HCT116 (cell line): ENCODE measurements at regions not wholly inside any gene's neighbourhood (a gene's known extent, or its start where the extent isn't known, plus 50 kb on each side); places are given as distances from the start of the nearest gene placed in this dataset.

Source experiments
- EZH2 ChIP-seq: fragments of 200-600 bp; sonication (generic); IDR thresholded peaks from 2 replicates; pipeline ENCODE4 v1.6.1; 2017; ENCODE audit warnings: antibody characterized with exemption, mixed run types
- EZH2phosphoT487 ChIP-seq: fragments of 200-600 bp; IDR thresholded peaks from 2 replicates; pipeline ENCODE4 v1.6.1; 2018; ENCODE audit warnings: antibody characterized with exemption, borderline replicate concordance
- POLR2A ChIP-seq: IDR thresholded peaks from 2 replicates; pipeline ENCODE4 v1.7.0; 2011; ENCODE audit warnings: borderline replicate concordance; ENCODE audit not compliant: insufficient read depth, insufficient read length; ENCODE audit errors: extremely low read depth
- TF ChIP-seq, protein P1 (sequence below), 3 experiments: fragments of 200-600 bp in 1 of 3; sonication (generic) in 1 of 3; IDR thresholded peaks in 2 of 3; conservative IDR thresholded peaks in 1 of 3; 2 replicates each; pipeline ENCODE4 v1.5.1; 2012 to 2017; ENCODE audit warnings: low read depth in 2 of 3, low read length in 2 of 3, antibody characterized with exemption in 1 of 3, borderline replicate concordance in 1 of 3, control low read depth in 1 of 3, mild to moderate bottlenecking in 1 of 3, mixed read lengths in 1 of 3, mixed run types in 1 of 3, moderate library complexity in 1 of 3; ENCODE audit not compliant: insufficient read depth in 1 of 3

DNA sequence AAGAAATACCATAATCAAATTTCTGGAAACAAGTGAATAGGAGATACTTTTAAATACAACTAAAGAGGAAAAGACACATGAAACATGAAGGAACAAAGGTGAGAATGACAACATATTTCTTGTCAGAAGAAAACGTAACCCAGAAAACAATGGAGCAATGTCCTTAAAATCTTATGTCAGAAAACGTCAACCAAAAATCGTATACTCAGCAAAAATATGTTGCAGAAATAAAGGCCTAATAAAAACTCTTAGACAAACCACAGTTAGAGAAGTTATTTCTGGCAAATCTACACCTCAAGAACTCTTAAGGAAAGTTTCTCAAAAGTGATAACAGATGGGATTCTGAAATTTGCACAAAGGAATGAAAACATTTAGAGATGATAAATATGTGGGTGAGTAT is 66.3 kb upstream of the FBXL7 start:
- TF ChIP-seq, protein P1, sequence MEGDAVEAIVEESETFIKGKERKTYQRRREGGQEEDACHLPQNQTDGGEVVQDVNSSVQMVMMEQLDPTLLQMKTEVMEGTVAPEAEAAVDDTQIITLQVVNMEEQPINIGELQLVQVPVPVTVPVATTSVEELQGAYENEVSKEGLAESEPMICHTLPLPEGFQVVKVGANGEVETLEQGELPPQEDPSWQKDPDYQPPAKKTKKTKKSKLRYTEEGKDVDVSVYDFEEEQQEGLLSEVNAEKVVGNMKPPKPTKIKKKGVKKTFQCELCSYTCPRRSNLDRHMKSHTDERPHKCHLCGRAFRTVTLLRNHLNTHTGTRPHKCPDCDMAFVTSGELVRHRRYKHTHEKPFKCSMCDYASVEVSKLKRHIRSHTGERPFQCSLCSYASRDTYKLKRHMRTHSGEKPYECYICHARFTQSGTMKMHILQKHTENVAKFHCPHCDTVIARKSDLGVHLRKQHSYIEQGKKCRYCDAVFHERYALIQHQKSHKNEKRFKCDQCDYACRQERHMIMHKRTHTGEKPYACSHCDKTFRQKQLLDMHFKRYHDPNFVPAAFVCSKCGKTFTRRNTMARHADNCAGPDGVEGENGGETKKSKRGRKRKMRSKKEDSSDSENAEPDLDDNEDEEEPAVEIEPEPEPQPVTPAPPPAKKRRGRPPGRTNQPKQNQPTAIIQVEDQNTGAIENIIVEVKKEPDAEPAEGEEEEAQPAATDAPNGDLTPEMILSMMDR (IDR thresholded peaks at IDR 0.05 in 2 of 3, conservative IDR thresholded peaks at IDR 0.05 in 1 of 3; ENCODE audit: borderline replicate concordance in 1 of 3, insufficient read depth in 1 of 3, low read depth in 2 of 3, low read length in 2 of 3), result no peak
- TF ChIP-seq EZH2, result no peak
- no peak for TF ChIP-seq POLR2A
- no peak for TF ChIP-seq EZH2phosphoT487
